K562 (cell line): ENCODE measurements at regions not wholly inside any gene's neighbourhood (a gene's known extent, or its start where the extent isn't known, plus 50 kb on each side); places are given as distances from the start of the nearest gene placed in this dataset.

Experiments
- ATAC-seq: fragments of 200-7000 bp; cut with Tn5 transposase; 3 replicates; pipeline ENCODE4 v1.9.1; 2020; ENCODE audit warnings: moderate library complexity
- BruUV-seq: library from RNA; stranded (reverse); fragments of 400-500 nt; replicated peaks from 2 replicates; lab custom pipeline; 2021; lab: Mats Ljungman, UMichigan
- CTCF ChIA-PET: fragments of 300-600 bp; formaldehyde crosslinking; extraction: SDS; loops from one replicate; lab custom pipeline; 2021; ENCODE audit warnings: low intra/inter-chr PET ratio; lab: Yijun Ruan, JAX
- POLR2A ChIA-PET: fragments of 300-600, 350-650 bp; sonication (Branson Sonifier 250); formaldehyde crosslinking; extraction: SDS; loops from one replicate; lab custom pipeline; 2021; ENCODE audit warnings: antibody characterized with exemption, inconsistent platforms; lab: Yijun Ruan, JAX
- DNase-seq, 4 experiments: peaks; one replicate each; pipeline versions ENCODE4 v3.0.0 to v3.0.0-alpha.2; 2011 to 2018; ENCODE audit warnings: low spot score in 3 of 4, mixed read lengths in 3 of 4; ENCODE audit errors: extremely low read depth in 1 of 4
- FAIRE-seq: peaks from 2 replicates; lab custom pipeline; 2011; peaks lifted over from hg19 to GRCh38; lab: Jason Lieb, UNC
- H2AFZ ChIP-seq: 2 replicates; pipeline ENCODE4 v1.6.0; 2011; ENCODE audit warnings: low read depth, low read length, control low read depth, inconsistent platforms
- H3K27ac ChIP-seq: fragments of 200-600 bp; 3 replicates; pipeline ENCODE4 v1.8.0; 2011; ENCODE audit warnings: low read depth, mild to moderate bottlenecking, control low read depth, inconsistent platforms, low read length, moderate library complexity, mixed read lengths; ENCODE audit errors: extremely low read depth
- H3K27me3 ChIP-seq, 2 experiments: fragments of 300-600 bp in 1 of 2; 2 replicates in 1 of 2; 3 replicates in 1 of 2; pipeline versions ENCODE4 v1.6.0 to v1.8.0; 2011; ENCODE audit warnings: inconsistent platforms in 2 of 2, low read length in 2 of 2, mild to moderate bottlenecking in 1 of 2, mixed read lengths in 1 of 2, moderate library complexity in 1 of 2; ENCODE audit not compliant: control insufficient read depth in 2 of 2, insufficient read depth in 2 of 2
- H3K36me3 ChIP-seq: fragments of 300-600 bp; 3 replicates; pipeline ENCODE4 v1.8.0; 2011; ENCODE audit warnings: mild to moderate bottlenecking, low read length, inconsistent platforms; ENCODE audit not compliant: control insufficient read depth, insufficient read depth
- H3K4me1 ChIP-seq, 2 experiments: fragments of 200-600 bp in 1 of 2; replicated peaks in 1 of 2; 2 replicates in 1 of 2; 3 replicates in 1 of 2; pipeline versions ENCODE4 v1.5.1 to v1.8.0; 2011; ENCODE audit warnings: inconsistent platforms in 2 of 2, low read length in 2 of 2, mild to moderate bottlenecking in 1 of 2, mixed read lengths in 1 of 2, moderate library complexity in 1 of 2; ENCODE audit not compliant: control insufficient read depth in 2 of 2, insufficient read depth in 2 of 2
- H3K4me2 ChIP-seq: 2 replicates; pipeline ENCODE4 v1.6.1; 2011; ENCODE audit warnings: low read length, control low read depth, inconsistent platforms, mixed read lengths; ENCODE audit not compliant: insufficient read depth
- H3K4me3 ChIP-seq: fragments of 200-600 bp; sonication (generic), shearing (Covaris generic); 2 replicates; pipeline ENCODE4 v1.5.1; 2016; ENCODE audit warnings: control low read depth, inconsistent platforms
- H3K79me2 ChIP-seq: fragments of 200-600 bp; 3 replicates; pipeline ENCODE4 v1.8.0; 2011; ENCODE audit warnings: low read length, inconsistent platforms; ENCODE audit not compliant: control insufficient read depth, insufficient read depth
- H3K9ac ChIP-seq, 2 experiments: 2 replicates each; pipeline versions ENCODE4 v1.6.0 to v1.6.1; 2011; ENCODE audit warnings: low read depth in 2 of 2, low read length in 2 of 2, control low read depth in 1 of 2, inconsistent platforms in 1 of 2, mild to moderate bottlenecking in 1 of 2, mixed read lengths in 1 of 2; ENCODE audit not compliant: insufficient read depth in 1 of 2
- H3K9me1 ChIP-seq: one replicate; pipeline ENCODE4 v1.6.0; 2011; ENCODE audit warnings: inconsistent platforms, mild to moderate bottlenecking, low read length, moderate library complexity; ENCODE audit not compliant: control insufficient read depth, insufficient read depth
- H3K9me3 ChIP-seq: replicated peaks from 2 replicates; pipeline ENCODE4 v1.5.1; 2011; ENCODE audit warnings: low read depth, low read length, inconsistent platforms; ENCODE audit not compliant: control insufficient read depth, insufficient read depth
- H4K20me1 ChIP-seq: replicated peaks from 2 replicates; pipeline ENCODE4 v1.6.1; 2011; ENCODE audit warnings: low read length, inconsistent platforms, mixed read lengths; ENCODE audit not compliant: control insufficient read depth, insufficient read depth
- ATF3 ChIP-seq, 2 experiments: fragments of 450-650 bp in 1 of 2; sonication (generic) in 1 of 2; formaldehyde crosslinking in 1 of 2; IDR thresholded peaks in 1 of 2; conservative IDR thresholded peaks in 1 of 2; 2 replicates each; pipeline versions ENCODE4 v1.6.1 to v1.8.1; 2016 to 2023; ENCODE audit warnings: mild to moderate bottlenecking in 2 of 2, moderate library complexity in 2 of 2, inconsistent platforms in 1 of 2, missing genetic modification reagents in 1 of 2
- CBX2 ChIP-seq: fragments of 200-600 bp; sonication (generic); IDR thresholded peaks from one replicate; pipeline ENCODE4 v1.6.1; 2012; ENCODE audit warnings: mild to moderate bottlenecking, low read length, inconsistent platforms; ENCODE audit not compliant: insufficient read depth, poor library complexity, severe bottlenecking
- DEAF1 ChIP-seq: fragments of 450-650 bp; formaldehyde crosslinking; IDR thresholded peaks from 2 replicates; pipeline ENCODE4 v1.4.0; 2020; ENCODE audit warnings: mild to moderate bottlenecking, moderate library complexity
- E2F3 ChIP-seq: fragments of 250-450 bp; sonication (Bioruptor Pico); IDR thresholded peaks from 2 replicates; pipeline ENCODE4 v1.4.0; 2020; ENCODE audit warnings: mild to moderate bottlenecking
- E2F6 ChIP-seq, 2 experiments: IDR thresholded peaks; 2 replicates each; pipeline ENCODE4 v1.6.1; 2011; ENCODE audit warnings: borderline replicate concordance in 1 of 2, control low read depth in 1 of 2, low read depth in 1 of 2, low read length in 1 of 2, mild to moderate bottlenecking in 1 of 2, mixed read lengths in 1 of 2, moderate library complexity in 1 of 2; ENCODE audit not compliant: insufficient read depth in 1 of 2, insufficient read length in 1 of 2, poor library complexity in 1 of 2, severe bottlenecking in 1 of 2; ENCODE audit errors: extremely low read depth in 1 of 2
- FOXA1 ChIP-seq: fragments of 450-650 bp; IDR thresholded peaks from 2 replicates; pipeline ENCODE4 v1.6.1; 2016; ENCODE audit warnings: mild to moderate bottlenecking, borderline replicate concordance
- HIVEP1 ChIP-seq: fragments of 250-450 bp; sonication (Bioruptor Pico); IDR thresholded peaks from 2 replicates; pipeline ENCODE4 v1.4.0; 2020; ENCODE audit warnings: mild to moderate bottlenecking
- KLF13 ChIP-seq: fragments of 450-650 bp; IDR thresholded peaks from 2 replicates; pipeline ENCODE4 v1.6.1; 2016; ENCODE audit warnings: missing genetic modification characterization, low read depth, mild to moderate bottlenecking, missing compliant biosample characterization, moderate library complexity, borderline replicate concordance
- KLF16 ChIP-seq: IDR thresholded peaks from 2 replicates; pipeline ENCODE4 v1.6.1; 2016; ENCODE audit warnings: antibody characterized with exemption
- MTF1 ChIP-seq: fragments of 250-450 bp; sonication (Bioruptor Pico); IDR thresholded peaks from 2 replicates; pipeline ENCODE4 v1.9.0; 2021; ENCODE audit warnings: moderate library complexity, mild to moderate bottlenecking, inconsistent platforms, borderline replicate concordance
- SRSF1 ChIP-seq: fragments of 200-400 bp; formaldehyde crosslinking; IDR thresholded peaks from 2 replicates; pipeline ENCODE4 v1.6.1; 2017; ENCODE audit warnings: mild to moderate bottlenecking, low read depth, low read length, moderate library complexity
- UBTF ChIP-seq, 2 experiments: IDR thresholded peaks; 2 replicates each; pipeline ENCODE4 v1.6.1; 2012; ENCODE audit warnings: improper control_type of control experiment in 2 of 2, low read depth in 2 of 2, low read length in 2 of 2, borderline replicate concordance in 1 of 2
- ZFP36 ChIP-seq: fragments of 150-350 bp; IDR thresholded peaks from 2 replicates; pipeline ENCODE4 v1.6.1; 2018; ENCODE audit warnings: low read length, low read depth; ENCODE audit not compliant: partially characterized antibody
- ZNF586 ChIP-seq: fragments of 450-650 bp; formaldehyde crosslinking; conservative IDR thresholded peaks from 2 replicates; pipeline ENCODE4 v1.4.0; 2020; ENCODE audit warnings: mild to moderate bottlenecking, moderate library complexity
- WGBS: fragments of 100-300 bp; shearing (Covaris generic); methylation state at CpG from one replicate; pipeline ENCODE4 v1.1.6; 2016; ENCODE audit warnings: low coverage, mixed read lengths; ENCODE audit not compliant: insufficient coverage; ENCODE audit errors: missing lambda C conversion rate; 5-methylcytosine and 5-hydroxymethylcytosine counted together
- in situ Hi-C: fragments of 300-500 bp; cut with MboI; formaldehyde crosslinking; loops from 4 replicates; pipeline ENCODE4 v1.15.0; 2018; ENCODE audit warnings: inconsistent platforms, mixed read lengths
- intact Hi-C: fragments of 100-400 bp; cut with micrococcal nuclease; formaldehyde crosslinking; loops from 2 replicates; pipeline ENCODE4 v1.14.2; 2022

GRCh38 chr5:164296603-164297080 lies 791.2 kb downstream of the MAT2B start:
- ChIA-PET CTCF (interaction anchor here (0.6 kb wide), 1 partner anchor 107 kb away, joined by 3 read pairs; no protein-coding TSS in a partner anchor), POLR2A (interaction anchor here (1.3 kb wide), 1 partner anchor 16 kb away, joined by 4 read pairs; no protein-coding TSS in a partner anchor)
- Histone ChIP-seq H3K4me3 (peak overlapping the region; percentile 3; the same call in 1 of the 2 replicates), H3K27ac (0 out of 3 replicates have a peak overlapping the region, but pooled peaks have one; percentile 7), H3K27me3 (no peaks in the 10 kb centered on the region), H3K9me1 (no peaks in the 10 kb centered on the region), H3K4me1 (peaks cover 0 to 3% of the 10 kb centered on the region in 2 experiments; a peak in 1 of 5 replicates), H3K9ac (peak overlapping the region; percentile 8 to 22; a peak in 2 of 4 replicates), H4K20me1 (no peaks in the 10 kb centered on the region), H2AFZ (peak overlapping the region; percentile 92), H3K36me3 (no peaks in the 10 kb centered on the region), H3K4me2 (peak overlapping the region; percentile 71), H3K79me2 (no peaks in the 10 kb centered on the region), H3K9me3 (no peaks in the 10 kb centered on the region; the same call in 1 of the 2 replicates)
- in situ Hi-C loops (no loop called here), intact Hi-C loops (loop anchor here (5.0 kb wide), 1 partner anchor 61 kb away; no protein-coding TSS in a partner anchor)
- WGBS: 23% methylated on average over 11 of the region's 14 CpGs
- no peak for FAIRE-seq
- peak; percentile 84 for ATAC-seq
- DNase-seq: peak in 2 of 4 experiments; percentile 8 to 37
- no TSS peak for BruUV-seq
- no peak for TF ChIP-seq CBX2
- TF ChIP-seq E2F3: no peak
- no peak for TF ChIP-seq HIVEP1 (CRISPR knock-in tag)
- no peak for TF ChIP-seq ATF3 (IDR thresholded peaks at IDR 0.05)
- no peak for TF ChIP-seq ATF3 (CRISPR knock-in tag; conservative IDR thresholded peaks at IDR 0.05)
- TF ChIP-seq MTF1 (CRISPR knock-in tag): no peak
- TF ChIP-seq DEAF1 (CRISPR knock-in tag): no peak
- TF ChIP-seq ZNF586 (CRISPR knock-in tag): no peak
- TF ChIP-seq KLF13 (tag): no peak
- peak in 1 of 2 experiments; percentile 28 for TF ChIP-seq E2F6 (IDR thresholded peaks at IDR 0.05; ENCODE audit: borderline replicate concordance in 1 of 2, extremely low read depth in 1 of 2, insufficient read depth in 1 of 2, insufficient read length in 1 of 2, low read depth in 1 of 2, low read length in 1 of 2, poor library complexity in 1 of 2, severe bottlenecking in 1 of 2)
- TF ChIP-seq FOXA1: no peak
- no peak for TF ChIP-seq SRSF1
- TF ChIP-seq ZFP36: peak; percentile 56
- no peak for TF ChIP-seq KLF16
- peak in 1 of 2 experiments; percentile 7; a peak in 1 of 4 replicates for TF ChIP-seq UBTF (IDR thresholded peaks at IDR 0.05; ENCODE audit: borderline replicate concordance in 1 of 2, low read depth in 2 of 2, low read length in 2 of 2)
